NCI-H1105 (cell line): ENCODE measurements at regions not wholly inside any gene's neighbourhood (a gene's known extent, or its start where the extent isn't known, plus 50 kb on each side); places are given as distances from the start of the nearest gene placed in this dataset.
A peak's percentile ranks its signal among the peaks of the same experiment; 100 is the strongest.
"Not testable (repeated sequence)": the region's sequence is repeated elsewhere in the genome, so short reads cannot be mapped to it uniquely, and the experiment has no call there.

Source experiments
- DNase-seq: peaks from one replicate; lab custom pipeline; 2025; lab: John Stamatoyannopoulos, UW

- no peak for DNase-seq
Observed at GRCh38 chr6:56803594-56803993, 151.3 kb upstream of the BEND6 start.

GRCh38 chr6:56802584-56802983, 152.3 kb upstream of the BEND6 start:
- peak; percentile 70 for DNase-seq

GRCh38 chr6:56799989-56800388, 154.9 kb upstream of the BEND6 start:
- DNase-seq: no peak

- no peak for DNase-seq
Observed at GRCh38 chr6:56798163-56798562, 155.5 kb upstream of the DST start.

GRCh38 chr6:56796196-56796532, 153.5 kb upstream of the DST start:
- no peak for DNase-seq

- DNase-seq: no peak
Observed at GRCh38 chr6:56795466-56796195, 152.9 kb upstream of the DST start.

- DNase-seq: no peak
Observed at GRCh38 chr6:56794421-56794820, 151.7 kb upstream of the DST start.

GRCh38 chr6:56793938-56794337, 151.2 kb upstream of the DST start:
- no peak for DNase-seq

- DNase-seq: no peak
Observed at GRCh38 chr6:56790414-56790813, 147.7 kb upstream of the DST start.

GRCh38 chr6:56789879-56790278, 147.2 kb upstream of the DST start:
- no peak for DNase-seq

GRCh38 chr6:56789342-56789741, 146.7 kb upstream of the DST start:
- DNase-seq: no peak

- no peak for DNase-seq
Observed at GRCh38 chr6:56787209-56787608, 144.5 kb upstream of the DST start.

- no peak for DNase-seq
Observed at GRCh38 chr6:56786256-56786655, 143.6 kb upstream of the DST start.

GRCh38 chr6:56785536-56785935, 142.8 kb upstream of the DST start:
- not testable (repeated sequence) for DNase-seq

- DNase-seq: not testable (repeated sequence)
Observed at GRCh38 chr6:56780109-56780508, 137.4 kb upstream of the DST start.

- not testable (repeated sequence) for DNase-seq
Observed at GRCh38 chr6:56778503-56778902, 135.8 kb upstream of the DST start.

GRCh38 chr6:56775498-56776166, 132.9 kb upstream of the DST start:
- no peak for DNase-seq

- no peak for DNase-seq
Observed at GRCh38 chr6:56772737-56773184, 130.1 kb upstream of the DST start.

- no peak for DNase-seq
Observed at GRCh38 chr6:56771929-56772607, 129.4 kb upstream of the DST start.

- DNase-seq: no peak
Observed at GRCh38 chr6:56771189-56771588, 128.5 kb upstream of the DST start.

- DNase-seq: no peak
Observed at GRCh38 chr6:56770011-56770520, 127.4 kb upstream of the DST start.

GRCh38 chr6:56767892-56768531, 125.3 kb upstream of the DST start:
- no peak for DNase-seq
